GM12878 (cell line): ENCODE measurements at regions not wholly inside any gene's neighbourhood (a gene's known extent, or its start where the extent isn't known, plus 50 kb on each side); places are given as distances from the start of the nearest gene placed in this dataset.

ENCODE experiments used
- ATAC-seq: fragments of 200-7000 bp; cut with Tn5 transposase; 3 replicates; pipeline ENCODE4 v1.9.1; 2020; ENCODE audit warnings: mild to moderate bottlenecking, moderate library complexity
- BruUV-seq: library from RNA; stranded (reverse); fragments of 400-500 nt; replicated peaks from 2 replicates; lab custom pipeline; 2021; lab: Mats Ljungman, UMichigan
- CTCF ChIA-PET: fragments of 300-600 bp; sonication (Branson Sonifier 250); formaldehyde crosslinking; extraction: SDS; loops from one replicate; lab custom pipeline; 2021; ENCODE audit warnings: inconsistent platforms; lab: Yijun Ruan, JAX
- POLR2A ChIA-PET: fragments of 350-600 bp; formaldehyde crosslinking; extraction: SDS; loops from one replicate; lab custom pipeline; 2021; ENCODE audit warnings: inconsistent platforms; lab: Charles Lee
- RAD21 ChIA-PET: fragments of 300-600 bp; sonication (Branson Sonifier 250); formaldehyde crosslinking; loops from one replicate; lab custom pipeline; 2023; ENCODE audit warnings: antibody characterized with exemption; ENCODE audit not compliant: unreplicated experiment; lab: Charles Lee
- SMC1A ChIA-PET: fragments of 300-600 bp; sonication (Branson Sonifier 250); formaldehyde crosslinking; loops from one replicate; lab custom pipeline; 2023; ENCODE audit not compliant: unreplicated experiment, uncharacterized antibody; lab: Charles Lee
- DNase-seq: peaks from one replicate; pipeline ENCODE4 v3.0.0-alpha.2; 2011; ENCODE audit warnings: low read depth, low spot score
- FAIRE-seq: peaks from 3 replicates; lab custom pipeline; 2011; peaks lifted over from hg19 to GRCh38; lab: Jason Lieb, UNC
- H2AFZ ChIP-seq: 2 replicates; pipeline ENCODE4 v1.6.0; 2011; ENCODE audit warnings: low read depth, low read length, control low read depth; ENCODE audit not compliant: control insufficient read depth
- H3K27ac ChIP-seq: 2 replicates; pipeline ENCODE4 v1.5.1; 2011; ENCODE audit warnings: control low read depth; ENCODE audit not compliant: control insufficient read depth, insufficient read depth
- H3K27me3 ChIP-seq, 2 experiments: replicated peaks in 1 of 2; 2 replicates each; pipeline versions ENCODE4 v1.6.0 to v1.6.1; 2011; ENCODE audit warnings: low read length in 1 of 2; ENCODE audit not compliant: control insufficient read depth in 2 of 2, insufficient read depth in 2 of 2
- H3K36me3 ChIP-seq, 2 experiments: 2 replicates each; pipeline ENCODE4 v1.5.1; 2011; ENCODE audit warnings: low read length in 1 of 2; ENCODE audit not compliant: control insufficient read depth in 2 of 2, insufficient read depth in 2 of 2
- H3K4me1 ChIP-seq: 2 replicates; pipeline ENCODE4 v1.6.1; 2011; ENCODE audit warnings: mild to moderate bottlenecking, low read length, moderate library complexity, mixed read lengths; ENCODE audit not compliant: control insufficient read depth, insufficient read depth
- H3K4me2 ChIP-seq: 2 replicates; pipeline ENCODE4 v1.6.0; 2011; ENCODE audit warnings: control low read depth; ENCODE audit not compliant: control insufficient read depth, insufficient read depth
- H3K4me3 ChIP-seq: fragments of 200-600 bp; sonication (generic); 2 replicates; pipeline ENCODE4 v1.5.1; 2016
- H3K79me2 ChIP-seq: 2 replicates; pipeline ENCODE4 v1.6.0; 2011; ENCODE audit warnings: low read length; ENCODE audit not compliant: control insufficient read depth, insufficient read depth
- H3K9ac ChIP-seq: 2 replicates; pipeline ENCODE4 v1.8.0; 2011; ENCODE audit warnings: low read length, control low read depth, mixed read lengths; ENCODE audit not compliant: control insufficient read depth, insufficient read depth
- H3K9me3 ChIP-seq: replicated peaks from 3 replicates; pipeline ENCODE4 v1.5.1; 2011; ENCODE audit warnings: mild to moderate bottlenecking, low read length; ENCODE audit not compliant: control insufficient read depth, insufficient read depth
- H4K20me1 ChIP-seq: 2 replicates; pipeline ENCODE4 v1.6.0; 2011; ENCODE audit not compliant: control insufficient read depth, insufficient read depth
- ATF3 ChIP-seq: IDR thresholded peaks from 2 replicates; pipeline ENCODE4 v1.6.1; 2011; ENCODE audit warnings: low read depth, mild to moderate bottlenecking, low read length, moderate library complexity, borderline replicate concordance; ENCODE audit errors: extremely low read depth
- BCL11A ChIP-seq: IDR thresholded peaks from 2 replicates; pipeline ENCODE4 v1.6.1; 2011; ENCODE audit warnings: low read depth, low read length
- BRCA1 ChIP-seq: IDR thresholded peaks from 2 replicates; pipeline ENCODE4 v1.6.1; 2011; ENCODE audit warnings: low read depth, low read length, improper control_type of control experiment
- CBFB ChIP-seq: IDR thresholded peaks from 2 replicates; pipeline ENCODE4 v1.6.1; 2016; ENCODE audit warnings: antibody characterized with exemption, low read depth
- CEBPB ChIP-seq, 2 experiments: fragments of 150-350 bp in 1 of 2; IDR thresholded peaks; 2 replicates each; pipeline ENCODE4 v1.6.1; 2012 to 2014; ENCODE audit warnings: low read depth in 2 of 2, low read length in 2 of 2, borderline replicate concordance in 1 of 2, inconsistent platforms in 1 of 2
- ELK1 ChIP-seq: IDR thresholded peaks from 2 replicates; pipeline ENCODE4 v1.6.1; 2012; ENCODE audit warnings: low read depth, low read length, improper control_type of control experiment
- HDAC6 ChIP-seq: fragments of 200-600 bp; sonication (generic); IDR thresholded peaks from one replicate; pipeline ENCODE4 v1.8.0; 2017; ENCODE audit warnings: antibody characterized with exemption; ENCODE audit not compliant: unreplicated experiment
- IKZF2 ChIP-seq, 2 experiments: fragments of 450-650 bp; IDR thresholded peaks; 2 replicates each; pipeline ENCODE4 v1.6.1; 2017; ENCODE audit warnings: mild to moderate bottlenecking in 2 of 2, moderate library complexity in 2 of 2
- KAT2A ChIP-seq: conservative IDR thresholded peaks from 2 replicates; pipeline ENCODE4 v1.6.1; 2011; ENCODE audit warnings: low read depth, low read length; ENCODE audit not compliant: control insufficient read depth
- MAX ChIP-seq: IDR thresholded peaks from 2 replicates; pipeline ENCODE4 v1.6.1; 2012; ENCODE audit warnings: low read depth, low read length, improper control_type of control experiment
- MTA2 ChIP-seq: fragments of 450-650 bp; IDR thresholded peaks from 2 replicates; pipeline ENCODE4 v1.6.1; 2016; ENCODE audit warnings: low read depth, mild to moderate bottlenecking, moderate library complexity
- MTA3 ChIP-seq: IDR thresholded peaks from 2 replicates; pipeline ENCODE4 v1.6.1; 2012; ENCODE audit warnings: low read length, inconsistent platforms, borderline replicate concordance
- MXI1 ChIP-seq: fragments of 150-350 bp; IDR thresholded peaks from 2 replicates; pipeline ENCODE4 v1.6.1; 2011; ENCODE audit warnings: low read depth, mild to moderate bottlenecking, inconsistent platforms, low read length, improper control_type of control experiment
- POLR2A ChIP-seq: IDR thresholded peaks from 2 replicates; pipeline ENCODE4 v1.6.1; 2011; ENCODE audit warnings: low read depth, mild to moderate bottlenecking, low read length
- RAD21 ChIP-seq: IDR thresholded peaks from 2 replicates; pipeline ENCODE4 v1.6.1; 2011; ENCODE audit warnings: mild to moderate bottlenecking, low read depth, low read length, moderate library complexity; ENCODE audit not compliant: insufficient read depth
- RFX5 ChIP-seq: IDR thresholded peaks from 2 replicates; pipeline ENCODE4 v1.6.1; 2011; ENCODE audit warnings: low read depth, low read length, improper control_type of control experiment
- ZNF622 ChIP-seq: fragments of 450-650 bp; IDR thresholded peaks from 2 replicates; pipeline ENCODE4 v1.6.1; 2017; ENCODE audit warnings: mild to moderate bottlenecking, inconsistent platforms
- ZSCAN29 ChIP-seq: fragments of 450-650 bp; IDR thresholded peaks from 2 replicates; pipeline ENCODE4 v1.6.1; 2017; ENCODE audit warnings: mild to moderate bottlenecking, moderate library complexity
- ZZZ3 ChIP-seq: IDR thresholded peaks from 2 replicates; pipeline ENCODE4 v1.6.1; 2011; ENCODE audit warnings: low read depth; ENCODE audit not compliant: control insufficient read depth, insufficient read length
- WGBS: methylation state at CpG from one replicate; pipeline ENCODE4 v1.1.6; 2016; ENCODE audit warnings: low lambda C conversion rate; ENCODE audit not compliant: insufficient replicate concordance, insufficient coverage; ENCODE audit errors: missing lambda C conversion rate; 5-methylcytosine and 5-hydroxymethylcytosine counted together
- in situ Hi-C: fragments of 300-500 bp; cut with MboI; formaldehyde crosslinking; loops from 9 replicates; pipeline ENCODE4 v1.14.3; 2018; ENCODE audit warnings: mixed read lengths
- intact Hi-C: fragments of 100-400 bp; cut with micrococcal nuclease; formaldehyde crosslinking; loops from one replicate; pipeline ENCODE4 v1.14.2; 2022; ENCODE audit not compliant: unreplicated experiment

GRCh38 chr11:13782390-13783075 is 114.1 kb downstream of the FAR1 start:
- no peak for DNase-seq
- Histone ChIP-seq H2AFZ (no peak overlapping the region), H3K79me2 (no peaks in the 10 kb centered on the region), H3K27me3 (no peaks in the 10 kb centered on the region), H3K4me3 (no peak overlapping the region), H3K9me3 (no peaks in the 10 kb centered on the region), H3K27ac (no peak overlapping the region), H3K4me2 (no peak overlapping the region), H3K4me1 (no peaks in the 10 kb centered on the region), H3K9ac (no peak overlapping the region), H3K36me3 (no peaks in the 10 kb centered on the region), H4K20me1 (no peaks in the 10 kb centered on the region)
- ChIA-PET RAD21 (no interaction called here), SMC1A (interaction anchor here (1.9 kb wide), 1 partner anchor 11 kb away, joined by 8 read pairs; no protein-coding TSS in a partner anchor), POLR2A (no interaction called here), CTCF (interaction anchor here (2.4 kb wide), 1 partner anchor 10 kb away, joined by 10 read pairs; no protein-coding TSS in a partner anchor)
- 46% methylated on average over 8 of the region's 8 CpGs for WGBS
- in situ Hi-C loops (no loop called here), intact Hi-C loops (no loop called here)
- FAIRE-seq: no peak
- BruUV-seq: no TSS peak
- ATAC-seq: no peak
- no peak for TF ChIP-seq ZSCAN29
- TF ChIP-seq ATF3: no peak
- TF ChIP-seq ZZZ3: no peak
- TF ChIP-seq CBFB: no peak

- ChIA-PET RAD21 (no interaction called here), SMC1A (no interaction called here), CTCF (no interaction called here), POLR2A (no interaction called here)
- in situ Hi-C loops: no loop called here
- Histone ChIP-seq H3K9me3 (no peaks in the 10 kb centered on the region), H3K4me2 (no peak overlapping the region), H4K20me1 (no peaks in the 10 kb centered on the region), H3K36me3 (no peaks in the 10 kb centered on the region), H3K27me3 (no peaks in the 10 kb centered on the region), H3K4me3 (no peak overlapping the region), H2AFZ (no peak overlapping the region), H3K4me1 (no peaks in the 10 kb centered on the region), H3K27ac (no peak overlapping the region), H3K79me2 (no peaks in the 10 kb centered on the region), H3K9ac (no peak overlapping the region)
- no TSS peak for BruUV-seq
- 6% methylated on average over 3 of the region's 3 CpGs for WGBS
- intact Hi-C loops: no loop called here
- FAIRE-seq: no peak
- TF ChIP-seq RAD21 (no peak), POLR2A (no peak), CEBPB (IDR thresholded peaks at IDR 0.05; ENCODE audit: borderline replicate concordance in 1 of 2, low read depth in 2 of 2, low read length in 2 of 2) (no peak), IKZF2 (IDR thresholded peaks at IDR 0.05) (no peak), MTA2 (no peak), ZNF622 (no peak), MXI1 (no peak), BCL11A (no peak), ELK1 (no peak), HDAC6 (no peak), ZSCAN29 (no peak), BRCA1 (no peak), MAX (no peak), MTA3 (no peak), KAT2A (no peak), RFX5 (no peak)
- ATAC-seq: no peak
- DNase-seq: no peak
Measured at GRCh38 chr11:13784441-13784840, 116.0 kb downstream of the FAR1 start.
